ENCODE measurements at regions not wholly inside any gene's neighbourhood (a gene's known extent, or its start where the extent isn't known, plus 50 kb on each side); places are given as distances from the start of the nearest gene placed in this dataset.

GRCh38 chr6:74814440-74814839 lies 391.4 kb downstream of the COL12A1 start:
- no peak for DNase-seq (ENCODE audit: extremely low read depth in 1 of 11, low read depth in 9 of 11, low spot score in 4 of 11)

GRCh38 chr6:74807674-74808073 lies 398.2 kb downstream of the COL12A1 start:
- DNase-seq (ENCODE audit: extremely low read depth in 1 of 11, low read depth in 9 of 11, low spot score in 4 of 11): no peak

GRCh38 chr6:74805916-74806696 lies 399.7 kb downstream of the COL12A1 start:
- DNase-seq (ENCODE audit: extremely low read depth in 1 of 11, low read depth in 9 of 11, low spot score in 4 of 11): no peak

GRCh38 chr6:74798302-74798701 lies 407.6 kb downstream of the COL12A1 start:
- DNase-seq (ENCODE audit: extremely low read depth in 1 of 11, low read depth in 9 of 11, low spot score in 4 of 11): no peak

DNA sequence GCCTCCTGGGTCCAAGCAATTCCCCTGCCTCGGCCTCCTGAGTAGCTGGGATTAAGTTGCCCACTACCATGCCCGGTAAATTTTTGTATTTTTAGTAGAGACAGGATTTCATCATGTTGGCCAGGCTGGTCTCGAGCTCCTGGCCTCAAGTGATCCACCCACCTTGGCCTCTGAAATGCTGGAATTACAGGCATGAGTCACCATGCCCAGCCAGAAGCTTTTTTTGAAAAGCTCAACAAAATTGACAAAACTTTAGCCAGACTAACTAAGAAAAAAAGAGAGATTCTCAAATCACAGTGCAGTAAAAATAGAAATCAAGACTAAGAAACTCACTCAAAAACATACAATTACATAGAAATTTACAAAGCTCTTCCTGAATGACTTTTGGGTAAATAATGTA lies 420.6 kb downstream of the COL12A1 start:
- DNase-seq (ENCODE audit: extremely low read depth in 1 of 11, low read depth in 9 of 11, low spot score in 4 of 11): no peak

GRCh38 chr6:74782346-74782745 lies 423.5 kb downstream of the COL12A1 start:
- no peak for DNase-seq (ENCODE audit: extremely low read depth in 1 of 11, low read depth in 9 of 11, low spot score in 4 of 11)

DNA sequence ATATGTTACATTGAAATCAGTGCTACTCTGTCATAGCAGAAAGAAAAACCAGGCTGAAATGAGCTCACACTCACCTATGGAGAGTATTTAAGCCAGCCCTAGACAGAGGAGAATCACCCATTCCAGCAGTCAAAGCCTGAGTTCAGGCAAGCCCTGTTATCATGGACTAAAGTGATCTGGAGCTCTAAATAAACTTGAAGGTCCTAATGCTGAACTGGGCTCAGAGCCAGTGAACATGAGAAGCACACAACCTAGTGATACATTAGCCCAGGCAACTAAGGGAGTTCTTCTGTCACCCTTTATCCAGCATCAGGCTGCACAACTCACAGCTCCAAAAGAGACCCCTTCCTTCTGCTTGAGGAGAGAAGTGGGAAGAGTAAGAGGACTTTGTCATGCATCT lies 425.0 kb downstream of the COL12A1 start:
- no peak for DNase-seq (ENCODE audit: extremely low read depth in 1 of 11, low read depth in 9 of 11, low spot score in 4 of 11)

GRCh38 chr6:74768738-74769137 lies 437.1 kb downstream of the COL12A1 start:
- no peak for DNase-seq (ENCODE audit: extremely low read depth in 1 of 11, low read depth in 9 of 11, low spot score in 4 of 11)

DNA sequence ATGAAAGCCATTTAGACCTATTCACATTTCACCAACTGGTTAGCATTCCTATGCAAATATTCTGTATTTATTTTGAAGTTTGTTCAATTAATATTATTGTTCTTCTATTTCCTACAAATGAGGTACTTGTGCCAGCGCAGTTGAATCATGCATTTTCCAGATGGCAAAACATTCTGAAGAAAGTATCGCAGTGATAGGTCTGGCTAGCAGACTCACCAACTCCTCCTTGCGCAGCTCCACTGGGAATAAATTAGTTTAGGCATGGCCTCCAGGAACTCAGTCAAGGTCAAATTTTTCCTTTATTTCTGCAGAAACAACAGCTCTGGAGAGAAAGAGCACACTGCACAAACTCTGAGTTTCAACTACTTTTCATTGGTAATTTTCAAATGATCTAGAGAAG lies 437.7 kb downstream of the COL12A1 start:
- no peak for DNase-seq (ENCODE audit: extremely low read depth in 1 of 11, low read depth in 9 of 11, low spot score in 4 of 11)

- DNase-seq (ENCODE audit: extremely low read depth in 1 of 11, low read depth in 9 of 11, low spot score in 4 of 11): no peak
Observed at GRCh38 chr6:74765486-74765885, 440.4 kb downstream of the COL12A1 start.

GRCh38 chr6:74764486-74764885 lies 441.4 kb downstream of the COL12A1 start:
- DNase-seq (ENCODE audit: extremely low read depth in 1 of 11, low read depth in 9 of 11, low spot score in 4 of 11): no peak

GRCh38 chr6:74762841-74763240 lies 443.0 kb downstream of the COL12A1 start:
- DNase-seq (ENCODE audit: extremely low read depth in 1 of 11, low read depth in 9 of 11, low spot score in 4 of 11): no peak

DNA sequence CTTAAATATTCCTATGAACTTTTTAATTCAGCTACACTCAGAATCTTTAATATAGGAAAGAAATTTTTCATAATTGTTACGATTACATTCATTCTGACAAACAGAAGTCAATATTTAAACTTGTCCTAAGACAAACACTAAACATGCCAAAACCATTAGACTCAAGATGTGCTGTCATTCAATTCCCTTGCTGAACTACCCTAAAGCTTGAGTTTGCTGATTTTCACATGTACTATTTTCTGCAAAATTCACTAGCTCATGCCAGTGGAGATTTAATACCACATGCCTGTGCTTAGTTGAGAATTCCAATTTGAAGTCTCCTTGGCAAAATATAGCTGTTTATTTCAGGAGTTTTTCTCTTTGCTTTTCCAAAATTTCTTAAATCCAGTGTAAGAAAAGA lies 448.0 kb downstream of the COL12A1 start:
- no peak for DNase-seq (ENCODE audit: extremely low read depth in 1 of 11, low read depth in 9 of 11, low spot score in 4 of 11)

DNA sequence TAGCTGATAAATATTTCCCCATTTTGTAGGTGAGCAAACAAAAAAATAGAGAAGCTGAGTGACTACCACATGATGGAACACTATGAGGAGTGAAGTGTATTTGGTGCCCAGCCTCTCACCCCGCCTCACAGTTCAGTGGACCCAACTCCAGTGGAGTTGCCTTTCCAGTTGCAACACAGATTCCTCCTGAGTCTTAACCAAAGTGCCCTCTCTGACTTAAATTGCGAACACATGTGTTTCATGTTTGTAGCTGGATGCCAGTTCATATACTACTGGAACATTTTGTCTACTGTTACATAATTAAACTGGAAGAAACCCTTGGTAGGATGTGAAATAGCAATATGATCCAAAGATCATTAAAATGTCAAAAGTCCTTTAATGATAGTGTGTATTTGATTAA lies 448.9 kb downstream of the COL12A1 start:
- DNase-seq (ENCODE audit: extremely low read depth in 1 of 11, low read depth in 9 of 11, low spot score in 4 of 11): no peak

- DNase-seq (ENCODE audit: extremely low read depth in 1 of 11, low read depth in 9 of 11, low spot score in 4 of 11): no peak
Observed at GRCh38 chr6:74755778-74756177, 450.1 kb downstream of the COL12A1 start.

GRCh38 chr6:74755196-74755595 lies 450.7 kb downstream of the COL12A1 start:
- DNase-seq (ENCODE audit: extremely low read depth in 1 of 11, low read depth in 9 of 11, low spot score in 4 of 11): no peak

GRCh38 chr6:74753883-74754600 lies 451.8 kb downstream of the COL12A1 start:
- DNase-seq (ENCODE audit: extremely low read depth in 1 of 11, low read depth in 9 of 11, low spot score in 4 of 11): no peak

- no peak for DNase-seq (ENCODE audit: extremely low read depth in 1 of 11, low read depth in 9 of 11, low spot score in 4 of 11)
Observed at GRCh38 chr6:74752303-74752702, 453.6 kb downstream of the COL12A1 start.

DNA sequence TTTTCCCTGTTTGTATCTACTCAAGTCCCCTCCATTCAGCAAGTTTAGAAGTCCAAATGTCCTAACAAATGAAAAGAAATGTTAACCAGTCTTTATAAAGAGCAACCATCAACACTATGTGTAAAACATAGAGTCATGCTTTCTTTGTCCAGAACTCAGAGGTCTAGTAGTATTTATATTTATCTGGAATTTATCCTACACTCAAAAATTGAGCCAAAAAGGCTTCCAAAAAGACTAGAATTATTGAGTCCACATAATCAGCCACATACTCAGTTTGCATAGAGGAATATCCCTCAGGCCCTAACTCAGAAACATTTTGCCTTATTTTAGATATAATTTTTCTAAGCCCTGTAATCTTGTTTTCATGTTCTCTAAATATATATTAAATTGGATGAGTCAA lies 455.0 kb downstream of the COL12A1 start:
- DNase-seq (ENCODE audit: extremely low read depth in 1 of 11, low read depth in 9 of 11, low spot score in 4 of 11): no peak

DNA sequence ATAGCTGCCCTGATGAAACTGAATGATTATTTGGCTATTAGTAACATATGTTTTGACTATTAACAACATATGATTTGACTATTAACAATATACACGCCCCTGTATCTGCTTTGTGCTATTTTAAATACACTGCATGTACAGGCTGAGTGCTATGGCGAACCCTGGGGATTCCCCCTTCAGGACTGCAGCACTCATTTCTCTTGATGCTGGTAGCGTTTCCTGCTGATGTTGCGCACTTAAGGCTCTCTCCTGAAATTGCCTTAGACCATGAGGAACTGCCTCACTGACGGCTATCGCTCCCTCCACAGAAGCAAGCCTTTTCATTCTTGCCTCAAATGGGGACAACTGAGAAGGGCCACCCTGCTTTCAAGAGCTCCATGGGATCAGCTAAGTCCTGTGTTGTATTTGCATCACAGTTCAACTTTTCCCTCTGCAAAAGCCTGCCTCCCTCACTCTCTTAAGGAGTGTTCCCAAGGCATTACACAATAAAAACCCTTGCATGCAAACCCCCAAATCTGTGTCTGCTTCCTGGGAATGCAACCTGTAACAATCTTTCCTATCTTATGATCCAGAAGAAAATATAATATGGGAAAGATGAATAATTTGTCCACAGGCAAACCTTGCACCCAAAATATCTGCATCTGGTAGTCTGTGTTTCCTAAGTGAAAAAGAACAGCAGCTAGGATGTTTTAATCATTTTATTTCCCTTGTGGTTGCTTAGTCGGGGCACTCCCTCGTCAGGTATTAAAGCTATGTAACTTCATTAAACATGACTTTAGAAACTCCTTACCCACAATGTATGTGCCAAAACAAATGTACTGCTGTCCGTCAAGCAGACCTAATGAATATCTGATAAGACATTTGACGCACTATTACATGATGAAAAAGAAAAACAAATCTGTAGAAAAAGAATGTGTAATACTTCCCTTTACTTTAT lies 456.4 kb downstream of the COL12A1 start:
- no peak for DNase-seq (ENCODE audit: extremely low read depth in 1 of 11, low read depth in 9 of 11, low spot score in 4 of 11)

Data from renal cortex interstitium (tissue), 11 donors.